Activated CD4-positive, alpha-beta T cell treated with anti-CD3 and anti-CD28 coated beads for 4 hours (primary cell): ENCODE measurements at regions not wholly inside any gene's neighbourhood (a gene's known extent, or its start where the extent isn't known, plus 50 kb on each side); places are given as distances from the start of the nearest gene placed in this dataset.
A peak's percentile ranks its signal among the peaks of the same experiment; 100 is the strongest.

Source experiments
- DNase-seq, 2 donors: peaks; one replicate each; pipeline ENCODE4 v3.0.0-alpha.2; 2020

- no peak for DNase-seq
Measured at GRCh38 chr4:184575306-184575705, 73.9 kb downstream of the CASP3 start.

DNA sequence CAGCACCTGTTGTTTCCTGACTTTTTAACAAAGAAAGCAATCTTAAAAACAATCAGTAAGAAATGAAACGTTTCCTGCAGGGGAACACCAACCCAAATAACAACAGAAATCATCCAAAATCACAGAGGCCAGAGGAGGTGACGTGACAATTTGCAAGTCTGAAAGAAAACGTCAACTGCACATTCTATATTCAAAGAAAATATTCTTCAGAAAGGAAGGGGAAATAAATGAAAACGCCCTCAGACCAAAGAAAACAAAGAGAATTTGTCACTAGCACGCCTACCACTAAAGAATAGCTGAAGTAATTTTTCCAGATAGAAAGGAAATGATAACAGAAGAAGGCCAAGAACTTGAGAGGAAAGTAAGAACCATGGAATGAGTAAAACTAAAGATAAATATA is 74.4 kb downstream of the CASP3 start:
- DNase-seq: no peak

DNA sequence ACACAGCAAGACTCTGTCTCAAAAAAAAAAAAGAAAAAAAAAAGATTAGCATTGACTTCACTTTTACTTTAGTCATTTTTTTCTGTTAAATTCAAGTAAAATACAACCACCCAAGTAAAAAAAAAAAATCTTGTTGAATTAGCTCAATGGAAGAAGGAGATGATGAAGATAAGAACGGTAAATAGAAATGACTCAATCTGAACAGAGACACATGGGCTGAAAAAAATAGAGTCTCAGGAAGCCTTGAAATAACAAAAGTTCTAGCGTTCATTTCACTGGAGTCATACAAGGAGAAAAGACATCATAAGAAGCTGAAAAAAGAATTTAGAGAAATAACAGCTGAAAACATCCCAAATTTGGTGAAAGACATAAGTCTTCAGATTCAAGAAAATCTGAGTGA is 75.5 kb downstream of the CASP3 start:
- no peak for DNase-seq

DNA sequence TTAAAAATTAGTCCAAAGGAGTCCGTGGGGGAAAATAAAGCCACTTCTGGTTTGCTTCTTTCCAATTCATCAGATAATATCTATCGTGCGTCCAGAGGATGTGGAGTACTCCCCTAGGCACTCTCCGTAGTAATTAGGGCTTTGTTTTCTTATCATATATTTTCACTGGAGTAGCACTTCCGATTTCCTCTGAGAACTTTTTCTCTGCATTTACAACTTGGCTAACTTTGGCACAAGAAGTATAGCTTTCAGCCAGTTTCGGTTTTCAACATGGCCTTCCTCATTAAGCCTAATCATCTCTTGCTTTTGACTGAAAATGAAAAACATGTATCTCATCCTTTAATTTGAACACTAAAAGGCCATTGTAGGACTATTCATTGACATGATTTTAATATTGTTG is 80.5 kb downstream of the CASP3 start:
- DNase-seq: no peak

GRCh38 chr4:184563621-184564020 is 85.6 kb downstream of the CASP3 start:
- DNase-seq: no peak

GRCh38 chr4:184558996-184559395 is 84.6 kb upstream of the IRF2 start:
- no peak for DNase-seq

GRCh38 chr4:184553891-184554290 is 79.5 kb upstream of the IRF2 start:
- no peak for DNase-seq

- no peak for DNase-seq
Measured at GRCh38 chr4:184550476-184550875, 76.1 kb upstream of the IRF2 start.

GRCh38 chr4:184548648-184549341 is 74.4 kb upstream of the IRF2 start:
- no peak for DNase-seq

GRCh38 chr4:184548316-184548647 is 73.9 kb upstream of the IRF2 start:
- no peak for DNase-seq

GRCh38 chr4:184544788-184545409 is 70.5 kb upstream of the IRF2 start:
- DNase-seq: no peak

GRCh38 chr4:184541907-184542306 is 67.6 kb upstream of the IRF2 start:
- DNase-seq: no peak

GRCh38 chr4:184540307-184540706 is 66.0 kb upstream of the IRF2 start:
- no peak for DNase-seq

GRCh38 chr4:184538023-184538599 is 63.8 kb upstream of the IRF2 start:
- peak; percentile 51 to 63 for DNase-seq

DNA sequence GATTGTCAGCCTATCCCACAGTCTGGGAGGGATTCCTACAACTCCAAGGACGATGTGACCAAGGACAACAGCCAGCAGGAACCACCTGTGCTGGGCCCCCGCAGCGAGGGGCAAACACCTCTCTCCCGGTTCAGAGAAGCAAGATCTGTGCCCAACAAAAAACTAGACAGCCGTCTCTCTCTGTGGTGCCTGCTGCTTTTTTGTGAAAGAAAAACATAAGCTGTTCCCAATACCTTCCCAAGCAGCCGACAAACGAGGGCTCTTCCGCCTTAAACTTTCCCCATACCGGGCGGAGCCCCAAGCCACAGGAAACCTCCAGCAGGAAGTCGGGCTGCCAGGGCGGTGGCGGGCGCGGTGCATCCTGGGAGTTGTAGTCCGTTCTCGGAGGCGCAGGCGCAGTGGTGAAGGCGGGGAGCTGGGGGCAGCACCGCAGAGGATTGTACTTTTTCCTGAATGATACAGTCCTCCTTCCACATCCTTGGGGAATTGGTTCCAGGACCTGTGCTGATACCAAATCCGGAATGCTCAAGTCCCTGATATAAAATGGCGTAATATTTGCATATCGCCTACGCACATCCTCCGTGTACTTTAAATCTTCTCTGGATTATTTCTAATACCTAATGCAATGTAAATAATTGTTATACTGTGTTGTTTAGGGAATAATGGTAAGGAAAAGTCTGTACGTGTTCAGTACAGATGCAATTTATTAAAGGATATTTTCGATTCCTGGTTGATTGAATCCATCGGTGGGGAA is 63.1 kb upstream of the IRF2 start:
- DNase-seq: peak; percentile 89 to 92

- peak in 1 of 2 donors; percentile 6 for DNase-seq
Measured at GRCh38 chr4:184536881-184537248, 62.5 kb upstream of the IRF2 start.

- no peak for DNase-seq
Measured at GRCh38 chr4:184536065-184536880, 61.9 kb upstream of the IRF2 start.

- DNase-seq: no peak
Measured at GRCh38 chr4:184534511-184535391, 60.4 kb upstream of the IRF2 start.

- no peak for DNase-seq
Measured at GRCh38 chr4:184533908-184534307, 59.6 kb upstream of the IRF2 start.

GRCh38 chr4:184531008-184531407 is 56.7 kb upstream of the IRF2 start:
- no peak for DNase-seq

DNA sequence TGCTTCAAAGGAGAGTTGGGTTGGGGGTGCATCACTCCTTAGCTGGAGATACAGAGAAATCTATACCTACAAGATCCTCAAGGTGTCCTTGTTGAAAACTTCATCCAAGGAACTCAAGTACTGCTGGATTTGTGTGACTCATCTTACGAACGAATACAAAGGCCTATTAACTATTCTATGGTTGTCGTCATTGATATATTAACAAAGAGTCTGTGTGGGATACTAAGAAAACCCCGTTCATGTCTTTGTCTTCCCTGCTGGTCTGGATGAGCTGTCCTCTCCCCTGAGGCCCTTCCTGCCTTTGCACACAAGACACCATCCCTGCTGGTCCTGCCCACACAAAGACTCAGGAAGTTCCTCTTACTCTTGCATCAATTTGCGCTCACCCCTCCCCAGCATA is 54.9 kb upstream of the IRF2 start:
- no peak for DNase-seq

GRCh38 chr4:184528713-184529112 is 54.4 kb upstream of the IRF2 start:
- no peak for DNase-seq
